H1 (cell line): ENCODE measurements at regions not wholly inside any gene's neighbourhood (a gene's known extent, or its start where the extent isn't known, plus 50 kb on each side); places are given as distances from the start of the nearest gene placed in this dataset.

Experiments
- CTCF ChIA-PET: fragments of 300-600 bp; sonication (Branson Sonifier 250); formaldehyde crosslinking; loops from one replicate; lab custom pipeline; 2021; ENCODE audit not compliant: partially characterized antibody; lab: Charles Lee
- POLR2A ChIA-PET: fragments of 300-600 bp; sonication (Branson Sonifier 250); formaldehyde crosslinking; loops from one replicate; lab custom pipeline; 2021; ENCODE audit warnings: inconsistent platforms; ENCODE audit not compliant: partially characterized antibody; lab: Charles Lee
- DNase-seq, 2 experiments: peaks; one replicate each; pipeline versions ENCODE4 v3.0.0 to v3.0.0-alpha.2; 2010 to 2022; ENCODE audit warnings: low spot score in 2 of 2, low read depth in 1 of 2, mixed read lengths in 1 of 2
- FAIRE-seq: peaks from 2 replicates; lab custom pipeline; 2011; peaks lifted over from hg19 to GRCh38; lab: Jason Lieb, UNC
- H2AFZ ChIP-seq: 2 replicates; pipeline ENCODE4 v1.8.1; 2012; ENCODE audit warnings: low read length, inconsistent platforms
- H2AK5ac ChIP-seq: 2 replicates; pipeline ENCODE4 v1.6.1; 2013; ENCODE audit warnings: low read depth, low read length
- H2BK120ac ChIP-seq: replicated peaks from 2 replicates; pipeline ENCODE3; 2013; ENCODE audit warnings: low read depth, low read length, inconsistent platforms
- H2BK12ac ChIP-seq: 2 replicates; pipeline ENCODE4 v1.6.1; 2013; ENCODE audit warnings: low read depth, low read length
- H2BK15ac ChIP-seq: 2 replicates; pipeline ENCODE4 v1.6.1; 2013; ENCODE audit warnings: low read length
- H2BK20ac ChIP-seq: 2 replicates; pipeline ENCODE4 v1.6.1; 2013; ENCODE audit warnings: low read length
- H2BK5ac ChIP-seq: 2 replicates; pipeline ENCODE4 v1.6.1; 2013; ENCODE audit warnings: low read depth, low read length
- H3K14ac ChIP-seq: 2 replicates; pipeline ENCODE4 v1.6.1; 2013; ENCODE audit warnings: inconsistent platforms; ENCODE audit not compliant: insufficient read length
- H3K18ac ChIP-seq: 2 replicates; pipeline ENCODE4 v1.6.1; 2013; ENCODE audit warnings: low read length; ENCODE audit errors: extremely low read depth
- H3K23ac ChIP-seq: 2 replicates; pipeline ENCODE4 v1.6.1; 2013; ENCODE audit warnings: inconsistent platforms; ENCODE audit not compliant: insufficient read length
- H3K23me2 ChIP-seq: 2 replicates; pipeline ENCODE4 v1.6.1; 2013; ENCODE audit warnings: low read depth, low read length
- H3K27ac ChIP-seq: 2 replicates; pipeline ENCODE4 v1.6.1; 2011; ENCODE audit warnings: low read depth, low read length, inconsistent platforms
- H3K27me3 ChIP-seq, 4 experiments: replicated peaks in 1 of 4; 1 replicate in 1 of 4; 2 replicates in 3 of 4; pipeline versions ENCODE4 v1.6.1 to v1.8.1; 2011 to 2013; ENCODE audit warnings: low read length in 3 of 4, mild to moderate bottlenecking in 3 of 4, inconsistent platforms in 2 of 4, mixed read lengths in 2 of 4, moderate library complexity in 1 of 4; ENCODE audit not compliant: control insufficient read depth in 3 of 4, insufficient read depth in 3 of 4; ENCODE audit errors: extremely low read depth in 1 of 4
- H3K36me3 ChIP-seq, 4 experiments: 2 replicates each; pipeline versions ENCODE4 v1.6.1 to v1.8.1; 2011 to 2013; ENCODE audit warnings: mild to moderate bottlenecking in 4 of 4, low read length in 3 of 4, moderate library complexity in 2 of 4, control low read depth in 1 of 4, inconsistent platforms in 1 of 4; ENCODE audit not compliant: insufficient read depth in 4 of 4, control insufficient read depth in 2 of 4
- H3K4ac ChIP-seq: replicated peaks from 2 replicates; pipeline ENCODE3; 2013; ENCODE audit warnings: low read length, low read depth, mixed read lengths, inconsistent platforms; ENCODE audit not compliant: insufficient read length
- H3K4me1 ChIP-seq, 4 experiments: replicated peaks in 1 of 4; 1 replicate in 1 of 4; 2 replicates in 3 of 4; pipeline versions ENCODE4 v1.6.1 to v1.8.1; 2011 to 2013; ENCODE audit warnings: low read length in 3 of 4, inconsistent platforms in 2 of 4, mixed read lengths in 1 of 4; ENCODE audit not compliant: insufficient read depth in 4 of 4, control insufficient read depth in 3 of 4
- H3K4me2 ChIP-seq, 2 experiments: 2 replicates each; pipeline versions ENCODE4 v1.6.1 to v1.8.1; 2011 to 2013; ENCODE audit warnings: low read depth in 2 of 2, low read length in 2 of 2, control low read depth in 1 of 2, inconsistent platforms in 1 of 2, mild to moderate bottlenecking in 1 of 2; ENCODE audit not compliant: insufficient read depth in 1 of 2
- H3K4me3 ChIP-seq, 4 experiments: fragments of 200-600, 300-600 bp in 1 of 4; sonication (generic), shearing (Covaris generic), sonication (Bioruptor Twin) in 1 of 4; 2 replicates each; pipeline versions ENCODE4 v1.5.1 to v1.8.1; 2011 to 2016; ENCODE audit warnings: low read length in 4 of 4, low read depth in 3 of 4, control low read depth in 2 of 4, inconsistent platforms in 2 of 4, mild to moderate bottlenecking in 2 of 4, mixed read lengths in 1 of 4, moderate library complexity in 1 of 4; ENCODE audit not compliant: insufficient read depth in 2 of 4; ENCODE audit errors: extremely low read depth in 1 of 4
- H3K56ac ChIP-seq: replicated peaks from 2 replicates; pipeline ENCODE3; 2013; ENCODE audit warnings: low read depth, mild to moderate bottlenecking, mixed read lengths, low read length, inconsistent platforms; ENCODE audit not compliant: insufficient read length
- H3K79me1 ChIP-seq: 2 replicates; pipeline ENCODE4 v1.6.1; 2013; ENCODE audit warnings: low read depth, low read length, control low read depth
- H3K79me2 ChIP-seq, 2 experiments: 2 replicates each; pipeline versions ENCODE4 v1.6.1 to v1.8.1; 2012 to 2013; ENCODE audit warnings: low read length in 2 of 2, mild to moderate bottlenecking in 2 of 2, inconsistent platforms in 1 of 2; ENCODE audit not compliant: insufficient read depth in 2 of 2, control insufficient read depth in 1 of 2
- H3K9ac ChIP-seq, 4 experiments: replicated peaks in 1 of 4; 1 replicate in 1 of 4; 2 replicates in 3 of 4; pipeline versions ENCODE4 v1.6.1 to v1.8.1; 2011 to 2013; ENCODE audit warnings: low read depth in 3 of 4, low read length in 3 of 4, control low read depth in 2 of 4, mild to moderate bottlenecking in 2 of 4, moderate library complexity in 2 of 4, inconsistent platforms in 1 of 4; ENCODE audit errors: extremely low read depth in 1 of 4
- H3K9me3 ChIP-seq, 2 experiments: 2 replicates each; pipeline versions ENCODE4 v1.6.1 to v1.8.1; 2012 to 2013; ENCODE audit warnings: mild to moderate bottlenecking in 2 of 2, moderate library complexity in 2 of 2, control low read depth in 1 of 2, inconsistent platforms in 1 of 2, low read depth in 1 of 2, low read length in 1 of 2, mixed read lengths in 1 of 2; ENCODE audit not compliant: insufficient read depth in 2 of 2
- H4K20me1 ChIP-seq, 2 experiments: replicated peaks in 1 of 2; 2 replicates each; pipeline versions ENCODE3 to v1.8.1; 2011 to 2013; ENCODE audit warnings: inconsistent platforms in 2 of 2, low read length in 2 of 2, mild to moderate bottlenecking in 1 of 2; ENCODE audit not compliant: insufficient read depth in 2 of 2, control insufficient read depth in 1 of 2
- H4K5ac ChIP-seq: 2 replicates; pipeline ENCODE4 v1.6.1; 2013; ENCODE audit warnings: low read length, low read depth, mixed read lengths, inconsistent platforms; ENCODE audit not compliant: insufficient read length
- H4K8ac ChIP-seq: 2 replicates; pipeline ENCODE4 v1.8.0; 2013; ENCODE audit warnings: mild to moderate bottlenecking, moderate library complexity, low read length, inconsistent platforms; ENCODE audit not compliant: insufficient read depth; ENCODE audit errors: extremely low read depth
- H4K91ac ChIP-seq: replicated peaks from 2 replicates; pipeline ENCODE3; 2013; ENCODE audit warnings: low read length, mixed read lengths, inconsistent platforms; ENCODE audit not compliant: insufficient read length
- CREB1 ChIP-seq: IDR thresholded peaks from 2 replicates; pipeline ENCODE4 v1.6.1; 2012; ENCODE audit warnings: inconsistent platforms
- EP300 ChIP-seq, 2 experiments: IDR thresholded peaks; 1 replicate in 1 of 2; 2 replicates in 1 of 2; pipeline ENCODE4 v1.6.1; 2011 to 2012; ENCODE audit warnings: low read depth in 2 of 2, low read length in 2 of 2, mild to moderate bottlenecking in 2 of 2, borderline replicate concordance in 1 of 2, inconsistent platforms in 1 of 2, moderate library complexity in 1 of 2
- HDAC2 ChIP-seq, 2 experiments: fragments of 300-600 bp in 1 of 2; sonication (generic) in 1 of 2; IDR thresholded peaks; 2 replicates each; pipeline ENCODE4 v1.6.1; 2011 to 2012; ENCODE audit warnings: low read depth in 2 of 2, low read length in 2 of 2, mild to moderate bottlenecking in 2 of 2, moderate library complexity in 2 of 2, borderline replicate concordance in 1 of 2, inconsistent platforms in 1 of 2
- KDM1A ChIP-seq: fragments of 200-600, 300-600 bp; sonication (generic); IDR thresholded peaks from 2 replicates; pipeline ENCODE4 v1.7.1; 2016; ENCODE audit warnings: mild to moderate bottlenecking, low read length, borderline replicate concordance
- NANOG ChIP-seq: IDR thresholded peaks from 2 replicates; pipeline ENCODE4 v1.6.1; 2011; ENCODE audit warnings: low read length, low read depth, mild to moderate bottlenecking, inconsistent platforms; ENCODE audit not compliant: insufficient read depth, poor library complexity, severe bottlenecking
- PHF8 ChIP-seq: fragments of 200-600 bp; sonication (generic); conservative IDR thresholded peaks from 2 replicates; pipeline ENCODE4 v1.7.1; 2012; ENCODE audit warnings: low read depth, mild to moderate bottlenecking, inconsistent platforms, low read length, moderate library complexity
- POU5F1 ChIP-seq: IDR thresholded peaks from 2 replicates; pipeline ENCODE4 v1.6.1; 2011; ENCODE audit warnings: low read depth, mild to moderate bottlenecking, low read length, moderate library complexity
- RNF2 ChIP-seq: fragments of 200-900, 300-1000 bp; sonication (generic); IDR thresholded peaks from 2 replicates; pipeline ENCODE4 v1.7.1; 2016; ENCODE audit warnings: borderline replicate concordance, low read depth, mild to moderate bottlenecking, antibody characterized with exemption, low read length; ENCODE audit not compliant: poor library complexity, severe bottlenecking; ENCODE audit errors: missing control alignments
- SAP30 ChIP-seq: fragments of 300-600 bp; sonication (generic); IDR thresholded peaks from 2 replicates; pipeline ENCODE4 v1.7.1; 2012; ENCODE audit warnings: low read length, moderate library complexity, mild to moderate bottlenecking, inconsistent platforms; ENCODE audit not compliant: insufficient read depth, insufficient replicate concordance
- SIRT6 ChIP-seq: IDR thresholded peaks from one replicate; pipeline ENCODE4 v1.7.1; 2012; ENCODE audit warnings: low read length, inconsistent platforms
- SP4 ChIP-seq: IDR thresholded peaks from 2 replicates; pipeline ENCODE4 v1.6.1; 2012; ENCODE audit warnings: low read length, inconsistent platforms
- SRF ChIP-seq: IDR thresholded peaks from 2 replicates; pipeline ENCODE4 v1.6.1; 2011; ENCODE audit warnings: mild to moderate bottlenecking, low read depth, low read length, moderate library complexity
- TEAD4 ChIP-seq: IDR thresholded peaks from 2 replicates; pipeline ENCODE4 v1.6.1; 2012; ENCODE audit warnings: low read depth, low read length, inconsistent platforms, mixed read lengths
- TF ChIP-seq, protein P1 (sequence below): IDR thresholded peaks from 2 replicates; pipeline ENCODE4 v1.6.1; 2011; ENCODE audit warnings: low read length, improper control_type of control experiment

GRCh38 chr15:81728726-81729125 is 317.1 kb downstream of the MEX3B start:
- Histone ChIP-seq H3K4me3 (no peak overlapping the region), H4K91ac (no peak overlapping the region), H2BK15ac (no peak overlapping the region), H2BK20ac (no peak overlapping the region), H4K8ac (no peak overlapping the region), H2AK5ac (no peak overlapping the region), H3K27me3 (no peaks in the 10 kb centered on the region), H3K4me2 (no peak overlapping the region), H3K9me3 (peaks cover 31 to 36% of the 10 kb centered on the region in 2 experiments), H3K56ac (no peak overlapping the region), H3K23me2 (no peaks in the 10 kb centered on the region), H3K23ac (no peak overlapping the region), H3K14ac (no peak overlapping the region), H3K36me3 (peaks cover 0 to 7% (median 2%) of the 10 kb centered on the region in 4 experiments; a peak in 2 of 8 replicates), H3K4ac (no peak overlapping the region), H3K79me1 (no peaks in the 10 kb centered on the region), H3K27ac (no peak overlapping the region), H3K9ac (no peak overlapping the region), H4K20me1 (no peaks in the 10 kb centered on the region), H4K5ac (no peak overlapping the region), H2AFZ (no peak overlapping the region), H3K18ac (no peak overlapping the region)
- POLR2A ChIA-PET = no interaction called here
- DNase-seq = no peak
- FAIRE-seq = no peak
- no peak for TF ChIP-seq POU5F1
- TF ChIP-seq RNF2 = no peak
- TF ChIP-seq SAP30 = no peak
- no peak for TF ChIP-seq SRF
- TF ChIP-seq EP300 (IDR thresholded peaks at IDR 0.05; ENCODE audit: borderline replicate concordance in 1 of 2, low read depth in 2 of 2, low read length in 2 of 2) = no peak
- no peak for TF ChIP-seq PHF8
- no peak for TF ChIP-seq SP4
- TF ChIP-seq TEAD4 = no peak
- no peak for TF ChIP-seq KDM1A
- TF ChIP-seq, protein P1, sequence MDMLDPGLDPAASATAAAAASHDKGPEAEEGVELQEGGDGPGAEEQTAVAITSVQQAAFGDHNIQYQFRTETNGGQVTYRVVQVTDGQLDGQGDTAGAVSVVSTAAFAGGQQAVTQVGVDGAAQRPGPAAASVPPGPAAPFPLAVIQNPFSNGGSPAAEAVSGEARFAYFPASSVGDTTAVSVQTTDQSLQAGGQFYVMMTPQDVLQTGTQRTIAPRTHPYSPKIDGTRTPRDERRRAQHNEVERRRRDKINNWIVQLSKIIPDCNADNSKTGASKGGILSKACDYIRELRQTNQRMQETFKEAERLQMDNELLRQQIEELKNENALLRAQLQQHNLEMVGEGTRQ = no peak
- no peak for TF ChIP-seq NANOG
- TF ChIP-seq CREB1 = no peak
- no peak for TF ChIP-seq HDAC2 (IDR thresholded peaks at IDR 0.05; ENCODE audit: borderline replicate concordance in 1 of 2, low read depth in 2 of 2, low read length in 2 of 2)
- no peak for TF ChIP-seq SIRT6
- TF ChIP-seq, all 59 proteins: peak for 0
- Histone ChIP-seq H2BK5ac (no peak overlapping the region), H2BK120ac (no peak overlapping the region), H2BK12ac (no peak overlapping the region), H3K4me1 (no peaks in the 10 kb centered on the region), H3K79me2 (no peaks in the 10 kb centered on the region; a peak in 1 of 4 replicates)
- CTCF ChIA-PET = interaction anchor here (1.3 kb wide), 1 partner anchor 121 kb away, joined by 3 read pairs; no protein-coding TSS in a partner anchor
